ENCODE measurements at regions not wholly inside any gene's neighbourhood (a gene's known extent, or its start where the extent isn't known, plus 50 kb on each side); places are given as distances from the start of the nearest gene placed in this dataset.

GRCh38 chr15:29465196-29465595 is 195.6 kb upstream of the NSMCE3 start:
- CTCF ChIA-PET: no interaction called here
- no peaks in the 10 kb centered on the region for H3K9me3 Mint-ChIP-seq (ENCODE audit: unreplicated experiment)
- H3K27me3 Mint-ChIP-seq (ENCODE audit: insufficient read depth, unreplicated experiment): peaks cover 10% of the 10 kb centered on the region
- no peak for TF ChIP-seq CTCF (IDR thresholded peaks at IDR 0.05; ENCODE audit: unreplicated experiment)
- no peak overlapping the region for H3K4me3 Mint-ChIP-seq (ENCODE audit: unreplicated experiment)
- H3K4me1 Mint-ChIP-seq (ENCODE audit: insufficient read depth, unreplicated experiment): peaks cover under 1% of the 10 kb centered on the region
- DNase-seq (ENCODE audit: unreplicated experiment): no peak
- POLR2A ChIA-PET: interaction anchor here (1.2 kb wide), 1 partner anchor 10 kb away, joined by 3 read pairs; no protein-coding TSS in a partner anchor
- no TSS peak for BruUV-seq (replicated peaks)
- H3K27ac Mint-ChIP-seq (ENCODE audit: low read depth, unreplicated experiment): no peak overlapping the region
- intact Hi-C loops (cut with micrococcal nuclease): no loop called here
- H3K36me3 Mint-ChIP-seq (ENCODE audit: insufficient read depth, unreplicated experiment): no peaks in the 10 kb centered on the region

- no peaks in the 10 kb centered on the region for H3K4me1 Mint-ChIP-seq (ENCODE audit: insufficient read depth, unreplicated experiment)
- POLR2A ChIA-PET: no interaction called here
- BruUV-seq (replicated peaks): no TSS peak
- intact Hi-C loops (cut with micrococcal nuclease): no loop called here
- no peak overlapping the region for H3K27ac Mint-ChIP-seq (ENCODE audit: low read depth, unreplicated experiment)
- H3K36me3 Mint-ChIP-seq (ENCODE audit: insufficient read depth, unreplicated experiment): no peaks in the 10 kb centered on the region
- TF ChIP-seq CTCF (IDR thresholded peaks at IDR 0.05; ENCODE audit: unreplicated experiment): no peak
- CTCF ChIA-PET: interaction anchor here (1.1 kb wide), 1 partner anchor 9 kb away, joined by 7 read pairs; no protein-coding TSS in a partner anchor
- H3K4me3 Mint-ChIP-seq (ENCODE audit: unreplicated experiment): no peak overlapping the region
- peaks cover 10% of the 10 kb centered on the region for H3K27me3 Mint-ChIP-seq (ENCODE audit: insufficient read depth, unreplicated experiment)
- DNase-seq (ENCODE audit: unreplicated experiment): no peak
- H3K9me3 Mint-ChIP-seq (ENCODE audit: unreplicated experiment): no peaks in the 10 kb centered on the region
Measured at GRCh38 chr15:29461877-29462276, 192.3 kb upstream of the NSMCE3 start.

GRCh38 chr15:29458361-29458760 is 188.7 kb upstream of the NSMCE3 start:
- Mint-ChIP-seq H3K4me1 (ENCODE audit: insufficient read depth, unreplicated experiment) (no peaks in the 10 kb centered on the region), H3K4me3 (ENCODE audit: unreplicated experiment) (no peak overlapping the region), H3K27ac (ENCODE audit: low read depth, unreplicated experiment) (no peak overlapping the region), H3K27me3 (ENCODE audit: insufficient read depth, unreplicated experiment) (peaks cover 10% of the 10 kb centered on the region), H3K9me3 (ENCODE audit: unreplicated experiment) (peaks cover 7% of the 10 kb centered on the region), H3K36me3 (ENCODE audit: insufficient read depth, unreplicated experiment) (no peaks in the 10 kb centered on the region)
- POLR2A ChIA-PET: interaction anchor here (1.3 kb wide), 1 partner anchor 12 kb away, joined by 6 read pairs; no protein-coding TSS in a partner anchor
- CTCF ChIA-PET: no interaction called here
- no TSS peak for BruUV-seq (replicated peaks)
- intact Hi-C loops (cut with micrococcal nuclease): no loop called here
- DNase-seq (ENCODE audit: unreplicated experiment): no peak
- TF ChIP-seq CTCF (IDR thresholded peaks at IDR 0.05; ENCODE audit: unreplicated experiment): no peak

GRCh38 chr15:29457729-29458128 is 188.1 kb upstream of the NSMCE3 start:
- intact Hi-C loops (cut with micrococcal nuclease): no loop called here
- no peak overlapping the region for H3K27ac Mint-ChIP-seq (ENCODE audit: low read depth, unreplicated experiment)
- CTCF ChIA-PET: interaction anchor here (0.6 kb wide), 1 partner anchor 176 kb away, joined by 3 read pairs; no protein-coding TSS in a partner anchor
- no peaks in the 10 kb centered on the region for H3K4me1 Mint-ChIP-seq (ENCODE audit: insufficient read depth, unreplicated experiment)
- TF ChIP-seq CTCF (IDR thresholded peaks at IDR 0.05; ENCODE audit: unreplicated experiment): no peak
- POLR2A ChIA-PET: interaction anchor here (0.7 to 1.3 kb wide), 3 partner anchors 12 to 23 kb away, joined by 3 to 6 read pairs (median 3); no protein-coding TSS in a partner anchor
- H3K27me3 Mint-ChIP-seq (ENCODE audit: insufficient read depth, unreplicated experiment): peaks cover 10% of the 10 kb centered on the region
- no peak for DNase-seq (ENCODE audit: unreplicated experiment)
- no TSS peak for BruUV-seq (replicated peaks)
- H3K36me3 Mint-ChIP-seq (ENCODE audit: insufficient read depth, unreplicated experiment): no peaks in the 10 kb centered on the region
- H3K9me3 Mint-ChIP-seq (ENCODE audit: unreplicated experiment): peaks cover 7% of the 10 kb centered on the region
- H3K4me3 Mint-ChIP-seq (ENCODE audit: unreplicated experiment): no peak overlapping the region
